ENCODE measurements at regions not wholly inside any gene's neighbourhood (a gene's known extent, or its start where the extent isn't known, plus 50 kb on each side); places are given as distances from the start of the nearest gene placed in this dataset.

GRCh38 chr6:139636391-139636790 is 261.9 kb upstream of the CITED2 start:
- Histone ChIP-seq H3K27me3 (ENCODE audit: control insufficient read depth, insufficient read depth, low read length, poor library complexity, severe bottlenecking) (no peaks in the 10 kb centered on the region), H3K9me3 (ENCODE audit: control insufficient read depth, low read length) (no peaks in the 10 kb centered on the region), H3K4me3 (ENCODE audit: low read length) (no peak overlapping the region), H3K27ac (ENCODE audit: low read depth, low read length) (no peak overlapping the region), H3K36me3 (ENCODE audit: control insufficient read depth, insufficient read depth, low read length) (no peaks in the 10 kb centered on the region), H3K4me1 (ENCODE audit: control insufficient read depth, insufficient read depth, low read length) (peaks cover 8% of the 10 kb centered on the region), H3K9ac (ENCODE audit: extremely low read depth, low read length, poor library complexity, severe bottlenecking) (no peak overlapping the region)
- no peak for DNase-seq
- Mint-ChIP-seq H3K9me3 (no peaks in the 10 kb centered on the region), H3K4me1 (peaks cover 8% of the 10 kb centered on the region), H3K27ac (no peak overlapping the region), H3K27me3 (ENCODE audit: insufficient read depth) (peaks cover 3% of the 10 kb centered on the region), H3K36me3 (ENCODE audit: low read depth) (no peaks in the 10 kb centered on the region), H3K4me3 (no peak overlapping the region)
- no peak for TF ChIP-seq CTCF (conservative IDR thresholded peaks at IDR 0.05)
- 87 to 100% methylated on average over 1 of the region's 1 CpG for WGBS, 2 experiments (ENCODE audit: insufficient coverage in 1 of 2, insufficient read length in 1 of 2)

GRCh38 chr6:139635401-139636130 is 261.1 kb upstream of the CITED2 start:
- no peak overlapping the region for H3K27ac Mint-ChIP-seq
- WGBS, 2 experiments (ENCODE audit: insufficient coverage in 1 of 2, insufficient read length in 1 of 2), result 97 to 98% methylated on average over 7 to 8 of the region's 8 CpGs
- Histone ChIP-seq H3K9ac (ENCODE audit: extremely low read depth, low read length, poor library complexity, severe bottlenecking) (no peak overlapping the region), H3K36me3 (ENCODE audit: control insufficient read depth, insufficient read depth, low read length) (no peaks in the 10 kb centered on the region), H3K4me1 (ENCODE audit: control insufficient read depth, insufficient read depth, low read length) (peaks cover 8% of the 10 kb centered on the region), H3K9me3 (ENCODE audit: control insufficient read depth, low read length) (no peaks in the 10 kb centered on the region), H3K27ac (ENCODE audit: low read depth, low read length) (no peak overlapping the region), H3K4me3 (ENCODE audit: low read length) (no peak overlapping the region), H3K27me3 (ENCODE audit: control insufficient read depth, insufficient read depth, low read length, poor library complexity, severe bottlenecking) (no peaks in the 10 kb centered on the region)
- TF ChIP-seq CTCF (conservative IDR thresholded peaks at IDR 0.05), result no peak
- peaks cover 8% of the 10 kb centered on the region for H3K4me1 Mint-ChIP-seq
- no peak overlapping the region for H3K4me3 Mint-ChIP-seq
- DNase-seq, result no peak
- no peaks in the 10 kb centered on the region for H3K36me3 Mint-ChIP-seq (ENCODE audit: low read depth)
- no peaks in the 10 kb centered on the region for H3K9me3 Mint-ChIP-seq
- peaks cover 5% of the 10 kb centered on the region for H3K27me3 Mint-ChIP-seq (ENCODE audit: insufficient read depth)

- Histone ChIP-seq H3K36me3 (ENCODE audit: control insufficient read depth, insufficient read depth, low read length) (no peaks in the 10 kb centered on the region), H3K4me3 (ENCODE audit: low read length) (no peak overlapping the region), H3K9ac (ENCODE audit: extremely low read depth, low read length, poor library complexity, severe bottlenecking) (no peak overlapping the region), H3K27ac (ENCODE audit: low read depth, low read length) (no peak overlapping the region), H3K4me1 (ENCODE audit: control insufficient read depth, insufficient read depth, low read length) (peaks cover 2% of the 10 kb centered on the region), H3K27me3 (ENCODE audit: control insufficient read depth, insufficient read depth, low read length, poor library complexity, severe bottlenecking) (no peaks in the 10 kb centered on the region), H3K9me3 (ENCODE audit: control insufficient read depth, low read length) (no peaks in the 10 kb centered on the region)
- Mint-ChIP-seq H3K9me3 (no peaks in the 10 kb centered on the region), H3K36me3 (ENCODE audit: low read depth) (no peaks in the 10 kb centered on the region), H3K4me1 (peaks cover 2% of the 10 kb centered on the region), H3K27me3 (ENCODE audit: insufficient read depth) (peaks cover 5% of the 10 kb centered on the region), H3K27ac (no peak overlapping the region), H3K4me3 (no peak overlapping the region)
- no peak for DNase-seq
- 96% methylated on average over 1 of the region's 1 CpG; no CpG with 5 or more reads in 1 of the 2 experiments for WGBS, 2 experiments (ENCODE audit: insufficient coverage in 1 of 2, insufficient read length in 1 of 2)
- no peak for TF ChIP-seq CTCF (conservative IDR thresholded peaks at IDR 0.05)
Observed at GRCh38 chr6:139632840-139633239, 258.4 kb upstream of the CITED2 start.

Measured in endodermal cell (in vitro differentiated cells).